ENCODE measurements at regions not wholly inside any gene's neighbourhood (a gene's known extent, or its start where the extent isn't known, plus 50 kb on each side); places are given as distances from the start of the nearest gene placed in this dataset.

DNA sequence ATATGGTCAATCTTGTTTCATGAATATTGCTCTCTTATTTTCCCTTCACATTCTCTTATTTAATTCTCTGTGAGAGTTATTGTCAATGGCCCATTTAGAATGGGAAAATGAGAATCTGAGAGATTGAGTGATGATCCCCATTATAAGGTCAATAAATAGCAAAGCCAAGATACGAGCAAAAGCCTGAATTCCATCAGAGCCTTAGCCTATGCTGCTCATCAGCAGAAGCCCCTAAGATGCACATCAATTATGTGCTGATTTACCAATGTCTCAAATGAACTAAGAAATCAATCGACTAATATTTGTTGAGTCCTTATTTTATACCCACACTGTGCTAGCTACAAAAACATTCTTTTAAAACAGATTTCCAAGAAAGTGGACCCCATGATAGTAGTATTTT is 330.8 kb upstream of the DDI1 start:
- TF ChIP-seq POLR2A (IDR thresholded peaks at IDR 0.05; ENCODE audit: low read depth, low read length) (no peak), POLR2AphosphoS5 (IDR thresholded peaks at IDR 0.05; ENCODE audit: low read depth, low read length) (no peak)

Measured in GM12892 (cell line).